Gastroesophageal sphincter (tissue), 4 donors: ENCODE measurements at regions not wholly inside any gene's neighbourhood (a gene's known extent, or its start where the extent isn't known, plus 50 kb on each side); places are given as distances from the start of the nearest gene placed in this dataset.

Source experiments
- ATAC-seq: fragments of 150-250 bp; one replicate; pipeline ENCODE4 v1.9.1; 2016; ENCODE audit warnings: mild to moderate bottlenecking, moderate library complexity
- H3K27ac ChIP-seq, 4 donors: fragments of 200-600 bp; sonication (generic) in 3 of 4; 1 replicate in 3 of 4; 2 replicates in 1 of 4; pipeline ENCODE4 v1.5.1; 2016 to 2019
- H3K27me3 ChIP-seq: fragments of 200-600 bp; sonication (generic); one replicate; pipeline ENCODE4 v1.5.1; 2019
- H3K36me3 ChIP-seq, 2 donors: fragments of 200-600 bp; sonication (generic); one replicate each; pipeline ENCODE4 v1.5.1; 2019; ENCODE audit warnings: control low read depth in 1 of 2
- H3K4me1 ChIP-seq, 3 donors: fragments of 200-600 bp; sonication (generic); 1 replicate in 2 of 3; 2 replicates in 1 of 3; pipeline ENCODE4 v1.5.1; 2016 to 2019; ENCODE audit warnings: control low read depth in 2 of 3
- H3K4me3 ChIP-seq, 2 donors: fragments of 200-600 bp; sonication (generic); one replicate each; pipeline ENCODE4 v1.5.1; 2019; ENCODE audit warnings: mild to moderate bottlenecking in 1 of 2, moderate library complexity in 1 of 2
- H3K9me3 ChIP-seq, 3 donors: fragments of 200-600 bp; sonication (generic); one replicate each; pipeline ENCODE4 v1.5.1; 2017 to 2019; ENCODE audit warnings: control low read depth in 2 of 3
- CTCF ChIP-seq, 4 experiments: fragments of 200-600 bp in 2 of 4; fragments of 450-650 bp in 2 of 4; sonication (generic) in 1 of 4; IDR thresholded peaks; one replicate each; pipeline ENCODE4 v1.5.1; 2017 to 2019; ENCODE audit warnings: antibody characterized with exemption in 4 of 4, mild to moderate bottlenecking in 2 of 4, moderate library complexity in 2 of 4
- EP300 ChIP-seq: sonication (generic); formaldehyde crosslinking; IDR thresholded peaks from one replicate; pipeline ENCODE4 v1.6.1; 2017; ENCODE audit warnings: antibody characterized with exemption, mild to moderate bottlenecking
- POLR2A ChIP-seq, 2 donors: fragments of 450-650 bp; IDR thresholded peaks; one replicate each; pipeline ENCODE4 v1.6.1; 2017; ENCODE audit warnings: antibody characterized with exemption in 2 of 2, mild to moderate bottlenecking in 2 of 2, moderate library complexity in 1 of 2
- POLR2AphosphoS5 ChIP-seq: sonication (generic); formaldehyde crosslinking; IDR thresholded peaks from one replicate; pipeline ENCODE4 v1.6.1; 2017; ENCODE audit warnings: antibody characterized with exemption
- WGBS, 2 donors: methylation state at CpG; one replicate each; pipeline ENCODE4 v1.1.5; 2018; ENCODE audit warnings: low coverage in 1 of 2; 5-methylcytosine and 5-hydroxymethylcytosine counted together

GRCh38 chr11:110866081-110866480 is 153.8 kb upstream of the ARHGAP20 start:
- 40 to 50% methylated on average over 1 to 2 of the region's 4 CpGs for WGBS, 2 donors
- no peak for ATAC-seq
- Histone ChIP-seq H3K4me3 (no peak overlapping the region), H3K9me3 (no peaks in the 10 kb centered on the region), H3K27me3 (no peaks in the 10 kb centered on the region), H3K27ac (no peak overlapping the region), H3K4me1 (no peaks in the 10 kb centered on the region), H3K36me3 (no peaks in the 10 kb centered on the region)
- TF ChIP-seq POLR2AphosphoS5 (no peak), POLR2A (IDR thresholded peaks at IDR 0.05) (no peak), EP300 (no peak), CTCF (IDR thresholded peaks at IDR 0.05) (no peak)

GRCh38 chr11:110862407-110862806 is 150.2 kb upstream of the ARHGAP20 start:
- H3K27ac ChIP-seq = no peak overlapping the region
- peaks cover 0 to 13% (median 0%) of the 10 kb centered on the region in 3 donors for H3K4me1 ChIP-seq
- H3K27me3 ChIP-seq = no peaks in the 10 kb centered on the region
- H3K9me3 ChIP-seq = no peaks in the 10 kb centered on the region
- no peak for ATAC-seq
- no peak overlapping the region for H3K4me3 ChIP-seq
- no peaks in the 10 kb centered on the region for H3K36me3 ChIP-seq
- 69 to 85% methylated on average over 2 of the region's 2 CpGs for WGBS, 2 donors
- no peak for TF ChIP-seq CTCF (IDR thresholded peaks at IDR 0.05)
- TF ChIP-seq EP300 = no peak
- TF ChIP-seq POLR2AphosphoS5 = no peak
- no peak for TF ChIP-seq POLR2A (IDR thresholded peaks at IDR 0.05)

- H3K27ac ChIP-seq = no peak overlapping the region
- no peaks in the 10 kb centered on the region for H3K27me3 ChIP-seq
- 84 to 92% methylated on average over 3 of the region's 3 CpGs for WGBS, 2 donors
- H3K4me1 ChIP-seq = peaks cover 0 to 15% (median 0%) of the 10 kb centered on the region in 3 donors
- H3K36me3 ChIP-seq = no peaks in the 10 kb centered on the region
- no peak for TF ChIP-seq POLR2A (IDR thresholded peaks at IDR 0.05)
- no peak for TF ChIP-seq POLR2AphosphoS5
- no peak for TF ChIP-seq CTCF (IDR thresholded peaks at IDR 0.05)
- TF ChIP-seq EP300 = no peak
- no peak overlapping the region for H3K4me3 ChIP-seq
- no peak for ATAC-seq
- H3K9me3 ChIP-seq = no peaks in the 10 kb centered on the region
Measured at GRCh38 chr11:110860461-110860860, 148.2 kb upstream of the ARHGAP20 start.

DNA sequence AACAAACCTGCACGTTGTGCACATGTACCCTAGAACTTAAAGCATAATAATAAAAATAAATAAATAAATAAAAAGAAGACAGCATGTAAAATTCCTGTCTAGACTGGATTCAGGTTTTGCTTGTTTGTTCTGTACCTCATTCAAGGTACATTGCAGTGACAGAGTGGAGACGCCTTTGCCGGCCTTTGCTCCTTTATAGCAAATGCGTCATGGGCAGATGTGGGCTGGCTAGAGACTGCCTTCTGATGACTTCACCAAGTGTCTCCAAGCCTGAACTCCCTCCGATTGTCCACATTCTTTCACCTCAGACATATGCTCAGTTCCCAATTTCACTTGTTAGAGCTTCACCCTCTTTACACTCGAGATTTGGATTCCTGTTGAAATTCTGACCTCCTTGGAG is 147.8 kb upstream of the ARHGAP20 start:
- 88 to 89% methylated on average over 6 of the region's 6 CpGs for WGBS, 2 donors
- no peaks in the 10 kb centered on the region for H3K27me3 ChIP-seq
- peaks cover 0 to 15% (median 0%) of the 10 kb centered on the region in 3 donors for H3K4me1 ChIP-seq
- H3K4me3 ChIP-seq = no peak overlapping the region
- TF ChIP-seq POLR2A (IDR thresholded peaks at IDR 0.05) = no peak
- TF ChIP-seq CTCF (IDR thresholded peaks at IDR 0.05) = no peak
- no peak for TF ChIP-seq EP300
- no peak for TF ChIP-seq POLR2AphosphoS5
- H3K27ac ChIP-seq = no peak overlapping the region
- H3K36me3 ChIP-seq = no peaks in the 10 kb centered on the region
- H3K9me3 ChIP-seq = no peaks in the 10 kb centered on the region
- no peak for ATAC-seq

GRCh38 chr11:110859240-110859840 is 147.1 kb upstream of the ARHGAP20 start:
- TF ChIP-seq POLR2A (IDR thresholded peaks at IDR 0.05) (no peak), CTCF (IDR thresholded peaks at IDR 0.05) (no peak), POLR2AphosphoS5 (no peak), EP300 (no peak)
- H3K27ac ChIP-seq = no peak overlapping the region
- no peaks in the 10 kb centered on the region for H3K27me3 ChIP-seq
- no peak overlapping the region for H3K4me3 ChIP-seq
- WGBS, 2 donors = 85 to 87% methylated on average over 3 to 5 of the region's 5 CpGs
- no peak for ATAC-seq
- no peaks in the 10 kb centered on the region for H3K36me3 ChIP-seq
- H3K4me1 ChIP-seq = peaks cover 0 to 15% (median 0%) of the 10 kb centered on the region in 3 donors
- no peaks in the 10 kb centered on the region for H3K9me3 ChIP-seq
